ENCODE measurements at regions not wholly inside any gene's neighbourhood (a gene's known extent, or its start where the extent isn't known, plus 50 kb on each side); places are given as distances from the start of the nearest gene placed in this dataset.

DNA sequence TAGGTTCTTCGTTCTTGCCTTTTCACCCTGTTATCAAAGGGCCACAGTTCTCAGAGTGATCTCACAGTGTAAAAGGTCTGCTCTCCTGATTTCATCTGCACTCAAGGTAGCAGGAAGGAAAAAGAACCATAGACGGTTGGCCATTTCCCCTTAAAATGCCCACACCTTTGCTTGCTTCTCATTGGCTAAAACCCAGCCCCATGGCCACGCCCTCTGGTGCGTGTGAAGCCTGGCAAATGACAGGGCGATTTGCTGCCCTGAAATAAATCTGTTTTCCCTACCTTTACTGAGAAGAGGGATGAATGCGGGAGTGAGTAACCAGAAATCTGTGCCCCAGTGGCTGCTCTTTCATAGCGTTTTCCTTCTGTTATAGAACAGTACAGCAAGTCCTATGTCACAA lies 269.3 kb downstream of the POU4F1 start:
- TF ChIP-seq, protein P1, sequence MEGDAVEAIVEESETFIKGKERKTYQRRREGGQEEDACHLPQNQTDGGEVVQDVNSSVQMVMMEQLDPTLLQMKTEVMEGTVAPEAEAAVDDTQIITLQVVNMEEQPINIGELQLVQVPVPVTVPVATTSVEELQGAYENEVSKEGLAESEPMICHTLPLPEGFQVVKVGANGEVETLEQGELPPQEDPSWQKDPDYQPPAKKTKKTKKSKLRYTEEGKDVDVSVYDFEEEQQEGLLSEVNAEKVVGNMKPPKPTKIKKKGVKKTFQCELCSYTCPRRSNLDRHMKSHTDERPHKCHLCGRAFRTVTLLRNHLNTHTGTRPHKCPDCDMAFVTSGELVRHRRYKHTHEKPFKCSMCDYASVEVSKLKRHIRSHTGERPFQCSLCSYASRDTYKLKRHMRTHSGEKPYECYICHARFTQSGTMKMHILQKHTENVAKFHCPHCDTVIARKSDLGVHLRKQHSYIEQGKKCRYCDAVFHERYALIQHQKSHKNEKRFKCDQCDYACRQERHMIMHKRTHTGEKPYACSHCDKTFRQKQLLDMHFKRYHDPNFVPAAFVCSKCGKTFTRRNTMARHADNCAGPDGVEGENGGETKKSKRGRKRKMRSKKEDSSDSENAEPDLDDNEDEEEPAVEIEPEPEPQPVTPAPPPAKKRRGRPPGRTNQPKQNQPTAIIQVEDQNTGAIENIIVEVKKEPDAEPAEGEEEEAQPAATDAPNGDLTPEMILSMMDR (IDR thresholded peaks at IDR 0.05; ENCODE audit: control extremely low read depth, extremely low read depth): no peak

DNA sequence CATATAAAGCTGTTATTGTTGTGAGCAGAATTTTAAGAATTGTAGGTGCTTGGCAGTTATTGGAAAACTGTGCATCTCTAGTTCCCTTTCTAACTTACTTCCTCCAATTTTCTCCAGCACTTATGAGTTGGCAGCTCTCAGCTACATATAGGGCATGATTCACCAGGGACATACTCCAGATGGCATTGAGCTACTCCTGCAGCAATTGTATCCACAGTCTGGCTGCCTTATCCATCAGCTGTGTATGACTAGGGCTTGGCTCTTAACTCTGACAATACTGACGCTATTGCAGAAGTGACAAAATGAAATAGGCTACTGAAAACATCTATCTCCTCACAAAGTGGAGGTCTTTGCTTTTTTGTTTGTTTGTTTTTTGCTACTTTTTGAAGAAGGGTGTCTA lies 276.7 kb downstream of the POU4F1 start:
- DNase-seq: no peak
- H3K9me3 ChIP-seq (ENCODE audit: control insufficient read depth in 4 of 4, insufficient read depth in 3 of 4, low read length in 3 of 4): no peaks in the 10 kb centered on the region
- 73 to 79% methylated on average over 1 of the region's 1 CpG for WGBS, 2 donors
- no peak overlapping the region for H3K9ac ChIP-seq (ENCODE audit: insufficient read depth in 1 of 2, low read length in 2 of 2)
- H3K27ac ChIP-seq (ENCODE audit: low read depth in 1 of 2, low read length in 1 of 2): no peak overlapping the region
- H3K36me3 ChIP-seq (ENCODE audit: control insufficient read depth in 4 of 4, insufficient read depth in 4 of 4, low read length in 4 of 4): no peaks in the 10 kb centered on the region
- H3K4me3 ChIP-seq: no peak overlapping the region
- H3K27me3 ChIP-seq (ENCODE audit: control insufficient read depth in 3 of 3, insufficient read depth in 3 of 3, low read length in 2 of 3): no peaks in the 10 kb centered on the region
- H3K4me1 ChIP-seq (ENCODE audit: control insufficient read depth in 5 of 5, insufficient read depth in 5 of 5, low read length in 5 of 5): no peaks in the 10 kb centered on the region
- TF ChIP-seq, protein P1 (IDR thresholded peaks at IDR 0.05; ENCODE audit: control extremely low read depth, extremely low read depth): no peak
- no peak for ATAC-seq (ENCODE audit: insufficient read depth, low FRiP score)

More for the DNA sequence above, 269.3 kb downstream of the POU4F1 start:
- no peaks in the 10 kb centered on the region for H3K4me1 ChIP-seq (ENCODE audit: control insufficient read depth in 5 of 5, insufficient read depth in 5 of 5, low read length in 5 of 5)
- WGBS, 2 donors: 70 to 74% methylated on average over 7 of the region's 7 CpGs
- DNase-seq (no peak), ATAC-seq (ENCODE audit: insufficient read depth, low FRiP score) (no peak)
- no peak overlapping the region for H3K9ac ChIP-seq (ENCODE audit: insufficient read depth in 1 of 2, low read length in 2 of 2)
- H3K9me3 ChIP-seq (ENCODE audit: control insufficient read depth in 4 of 4, insufficient read depth in 3 of 4, low read length in 3 of 4): no peaks in the 10 kb centered on the region
- H3K4me3 ChIP-seq: no peak overlapping the region
- H3K36me3 ChIP-seq (ENCODE audit: control insufficient read depth in 4 of 4, insufficient read depth in 4 of 4, low read length in 4 of 4): no peaks in the 10 kb centered on the region
- H3K27ac ChIP-seq (ENCODE audit: low read depth in 1 of 2, low read length in 1 of 2): no peak overlapping the region
- H3K27me3 ChIP-seq (ENCODE audit: control insufficient read depth in 3 of 3, insufficient read depth in 3 of 3, low read length in 2 of 3): no peaks in the 10 kb centered on the region

DNA sequence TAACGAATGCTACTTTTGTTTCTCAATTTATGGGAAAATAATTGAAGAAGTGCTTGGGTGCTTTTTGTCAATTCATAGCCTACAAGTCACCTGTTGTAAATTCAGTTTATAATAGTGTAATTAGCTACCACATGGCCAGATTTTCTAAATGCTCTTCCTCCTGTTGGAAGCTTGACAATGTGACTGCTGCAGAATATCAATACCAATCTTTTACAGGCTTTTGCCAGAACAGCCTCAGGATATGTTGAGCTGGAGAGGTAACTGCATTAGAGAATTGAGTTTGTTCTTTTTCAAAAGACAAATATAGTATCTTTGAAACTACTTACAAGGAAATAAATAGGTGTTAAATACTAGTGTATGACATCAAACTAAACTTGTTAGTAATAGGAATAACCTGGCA lies 277.8 kb downstream of the POU4F1 start:
- ATAC-seq (ENCODE audit: insufficient read depth, low FRiP score): no peak

DNA sequence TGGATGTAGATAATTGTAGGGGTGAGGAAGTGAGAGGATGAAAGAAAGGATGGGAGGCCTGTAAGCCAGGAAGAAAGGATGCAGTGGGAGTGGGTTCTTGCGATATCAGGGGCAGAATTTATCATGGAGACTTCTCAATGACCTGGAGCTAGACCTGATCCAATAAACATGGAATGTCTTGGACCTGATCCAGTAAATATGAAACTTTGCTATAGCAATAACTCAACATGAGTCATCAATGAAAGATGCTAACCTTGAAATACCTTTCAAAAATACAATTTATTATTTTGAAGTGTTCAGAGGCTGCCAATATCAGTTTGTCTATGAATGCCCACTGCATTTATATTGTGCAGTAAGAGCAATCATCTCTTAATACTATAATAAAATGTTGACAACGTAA lies 279.5 kb downstream of the POU4F1 start:
- Histone ChIP-seq H3K9ac (ENCODE audit: insufficient read depth in 1 of 2, low read length in 2 of 2) (no peak overlapping the region), H3K4me1 (ENCODE audit: control insufficient read depth in 5 of 5, insufficient read depth in 5 of 5, low read length in 5 of 5) (no peaks in the 10 kb centered on the region), H3K4me3 (no peak overlapping the region), H3K27me3 (ENCODE audit: control insufficient read depth in 3 of 3, insufficient read depth in 3 of 3, low read length in 2 of 3) (no peaks in the 10 kb centered on the region), H3K36me3 (ENCODE audit: control insufficient read depth in 4 of 4, insufficient read depth in 4 of 4, low read length in 4 of 4) (no peaks in the 10 kb centered on the region), H3K27ac (ENCODE audit: low read depth in 1 of 2, low read length in 1 of 2) (no peak overlapping the region), H3K9me3 (ENCODE audit: control insufficient read depth in 4 of 4, insufficient read depth in 3 of 4, low read length in 3 of 4) (no peaks in the 10 kb centered on the region)
- DNase-seq: no peak
- 80 to 92% methylated on average over 2 of the region's 2 CpGs for whole genome bisulfite sequencing, 2 donors
- TF ChIP-seq, protein P1 (IDR thresholded peaks at IDR 0.05; ENCODE audit: control extremely low read depth, extremely low read depth): no peak
- ATAC-seq (ENCODE audit: insufficient read depth, low FRiP score): no peak

More for the DNA sequence above, 277.8 kb downstream of the POU4F1 start:
- no peaks in the 10 kb centered on the region for H3K27me3 ChIP-seq (ENCODE audit: control insufficient read depth in 3 of 3, insufficient read depth in 3 of 3, low read length in 2 of 3)
- 87 to 93% methylated on average over 1 of the region's 1 CpG for WGBS, 2 donors
- no peak overlapping the region for H3K27ac ChIP-seq (ENCODE audit: low read depth in 1 of 2, low read length in 1 of 2)
- no peak for DNase-seq
- no peak overlapping the region for H3K4me3 ChIP-seq
- no peaks in the 10 kb centered on the region for H3K36me3 ChIP-seq (ENCODE audit: control insufficient read depth in 4 of 4, insufficient read depth in 4 of 4, low read length in 4 of 4)
- H3K9ac ChIP-seq (ENCODE audit: insufficient read depth in 1 of 2, low read length in 2 of 2): no peak overlapping the region
- H3K4me1 ChIP-seq (ENCODE audit: control insufficient read depth in 5 of 5, insufficient read depth in 5 of 5, low read length in 5 of 5): no peaks in the 10 kb centered on the region
- H3K9me3 ChIP-seq (ENCODE audit: control insufficient read depth in 4 of 4, insufficient read depth in 3 of 4, low read length in 3 of 4): no peaks in the 10 kb centered on the region
- TF ChIP-seq, protein P1 (IDR thresholded peaks at IDR 0.05; ENCODE audit: control extremely low read depth, extremely low read depth): no peak
